Lung (tissue), 11 donors: ENCODE measurements at regions not wholly inside any gene's neighbourhood (a gene's known extent, or its start where the extent isn't known, plus 50 kb on each side); places are given as distances from the start of the nearest gene placed in this dataset.

ENCODE experiments used
- ATAC-seq: fragments of 200-7000 bp; cut with Tn5 transposase; one replicate; pipeline ENCODE4 v1.9.1; 2020; ENCODE audit warnings: moderate number of reproducible peaks; ENCODE audit not compliant: insufficient read depth, low FRiP score
- DNase-seq, 3 donors: peaks; one replicate each; pipeline ENCODE4 v3.0.0-alpha.2; 2013 to 2017
- H3K27ac ChIP-seq, 2 donors: one replicate each; pipeline ENCODE4 v1.5.1; 2013; ENCODE audit warnings: mild to moderate bottlenecking in 2 of 2, moderate library complexity in 2 of 2, control low read depth in 1 of 2, inconsistent platforms in 1 of 2, low read depth in 1 of 2, low read length in 1 of 2
- H3K27me3 ChIP-seq, 3 donors: one replicate each; pipeline ENCODE4 v1.5.1; 2013; ENCODE audit warnings: low read length in 2 of 3; ENCODE audit not compliant: control insufficient read depth in 3 of 3, insufficient read depth in 3 of 3
- H3K36me3 ChIP-seq, 4 donors: one replicate each; pipeline ENCODE4 v1.5.1; 2013; ENCODE audit warnings: low read length in 4 of 4, mild to moderate bottlenecking in 1 of 4, moderate library complexity in 1 of 4; ENCODE audit not compliant: control insufficient read depth in 4 of 4, insufficient read depth in 4 of 4
- H3K4me1 ChIP-seq, 5 donors: one replicate each; pipeline ENCODE4 v1.5.1; 2013; ENCODE audit warnings: low read length in 5 of 5, mild to moderate bottlenecking in 2 of 5, moderate library complexity in 1 of 5; ENCODE audit not compliant: control insufficient read depth in 5 of 5, insufficient read depth in 5 of 5
- H3K4me3 ChIP-seq: one replicate; pipeline ENCODE4 v1.5.1; 2013; ENCODE audit warnings: mild to moderate bottlenecking, control low read depth, moderate library complexity
- H3K9ac ChIP-seq, 2 donors: one replicate each; pipeline ENCODE4 v1.5.1; 2013; ENCODE audit warnings: low read length in 2 of 2, control low read depth in 1 of 2; ENCODE audit not compliant: insufficient read depth in 1 of 2
- H3K9me3 ChIP-seq, 4 donors: one replicate each; pipeline ENCODE4 v1.5.1; 2013; ENCODE audit warnings: low read length in 3 of 4, mild to moderate bottlenecking in 1 of 4, moderate library complexity in 1 of 4; ENCODE audit not compliant: control insufficient read depth in 4 of 4, insufficient read depth in 3 of 4
- CTCF ChIP-seq: IDR thresholded peaks from 2 replicates; pipeline ENCODE4 v1.5.1; 2012; ENCODE audit warnings: mild to moderate bottlenecking; ENCODE audit errors: control extremely low read depth, extremely low read depth
- WGBS, 2 donors: extraction: QIAGEN DNeasy Blood & Tissue Kit; methylation state at CpG; one replicate each; pipeline ENCODE4 v1.1.7; 2013; 5-methylcytosine and 5-hydroxymethylcytosine counted together
- donor health status: control.
- donor health status: control.
- donor health status: Bipolar disorder and iron deficiency.
- donor health status: healthy.
- donor health status: DM: yes; HTN: yes; CAD: no.

DNA sequence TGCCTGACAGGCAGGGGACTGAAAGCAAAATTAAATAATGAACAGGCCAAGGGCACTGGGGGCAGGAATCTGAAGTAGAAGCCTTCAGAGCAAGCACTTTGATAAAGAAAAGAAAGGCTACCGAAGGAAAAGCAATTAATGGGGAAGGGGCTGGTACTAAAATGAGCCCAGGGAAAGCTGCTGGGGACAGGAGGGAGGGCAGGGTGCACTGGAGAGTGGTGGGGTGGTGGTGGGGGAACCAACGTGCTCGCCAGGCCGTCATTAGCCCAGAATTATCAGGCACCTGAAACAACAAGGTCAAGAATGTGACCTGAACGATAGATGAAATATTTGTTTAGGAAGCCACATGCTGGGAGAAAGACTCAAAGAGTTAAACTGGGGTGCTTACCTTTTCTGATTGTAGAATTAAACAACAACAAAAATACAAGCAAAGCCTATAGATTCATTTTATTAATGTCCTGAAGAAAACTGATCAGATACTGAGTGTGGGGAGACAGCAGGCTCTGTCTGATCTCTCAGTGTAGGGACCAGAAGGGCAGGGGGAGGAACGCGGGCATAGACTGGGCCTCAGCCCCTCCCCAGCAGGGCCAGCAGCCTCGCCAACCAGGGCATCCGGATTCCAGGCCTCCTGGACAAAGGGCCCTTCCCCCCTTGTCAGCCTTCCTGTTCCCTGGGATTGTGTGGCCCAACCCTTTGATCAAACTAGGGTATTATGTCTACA lies 239.7 kb upstream of the KLF3 start:
- no peaks in the 10 kb centered on the region for H3K36me3 ChIP-seq
- H3K4me3 ChIP-seq: no peak overlapping the region
- peaks cover 0 to 6% (median 1%) of the 10 kb centered on the region in 5 donors for H3K4me1 ChIP-seq
- no peak overlapping the region for H3K9ac ChIP-seq
- TF ChIP-seq CTCF: no peak
- DNase-seq (peak in 2 of 3 donors; percentile 22 to 37), ATAC-seq (peak; percentile 41)
- WGBS, 2 donors: 61 to 81% methylated on average over 9 of the region's 9 CpGs
- no peak overlapping the region for H3K27ac ChIP-seq
- peaks cover 0 to 2% (median 0%) of the 10 kb centered on the region in 4 donors for H3K9me3 ChIP-seq
- H3K27me3 ChIP-seq: no peaks in the 10 kb centered on the region

DNA sequence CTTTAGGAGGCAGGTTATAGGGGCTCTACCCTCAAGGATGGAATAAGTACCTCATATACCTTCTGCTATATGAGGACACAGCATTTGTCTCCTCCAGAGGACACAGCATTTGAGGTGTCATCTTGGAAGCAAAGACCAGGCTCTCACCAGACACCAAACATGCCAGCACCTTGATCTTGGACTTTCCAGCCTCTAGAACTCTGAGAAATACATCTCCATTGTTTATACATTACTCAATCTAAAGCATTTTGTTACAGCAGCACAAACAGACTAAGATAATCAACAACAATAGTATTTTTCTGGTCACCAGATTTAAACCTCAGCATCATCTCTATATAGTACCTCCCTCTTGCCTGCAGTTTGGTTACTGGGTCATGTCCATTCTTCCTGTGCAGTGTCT lies 237.5 kb upstream of the KLF3 start:
- no peaks in the 10 kb centered on the region for H3K9me3 ChIP-seq
- H3K9ac ChIP-seq: no peak overlapping the region
- TF ChIP-seq CTCF: no peak
- H3K4me1 ChIP-seq: peaks cover 0 to 6% (median 1%) of the 10 kb centered on the region in 5 donors
- no peak overlapping the region for H3K27ac ChIP-seq
- no peaks in the 10 kb centered on the region for H3K27me3 ChIP-seq
- no peaks in the 10 kb centered on the region for H3K36me3 ChIP-seq
- ATAC-seq (no peak), DNase-seq (no peak)
- H3K4me3 ChIP-seq: no peak overlapping the region

DNA sequence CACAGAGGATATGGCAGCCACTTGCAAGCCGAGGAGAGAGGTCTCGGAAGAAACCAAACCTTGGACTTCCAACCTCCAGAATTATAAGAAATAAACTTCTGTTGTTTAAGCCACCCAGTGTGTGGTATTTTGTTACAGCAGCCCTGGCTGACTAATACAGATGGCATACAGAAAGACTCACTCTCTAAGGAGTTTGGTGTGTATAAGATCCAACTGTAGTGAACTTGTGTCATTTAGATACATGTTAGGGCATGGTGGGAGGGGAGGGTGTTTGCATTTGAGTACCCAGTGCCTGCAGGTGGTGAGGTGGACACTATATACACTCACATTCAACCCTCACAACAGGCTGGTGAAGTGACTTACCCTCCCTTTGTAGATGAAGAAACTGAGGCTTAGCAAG lies 233.2 kb upstream of the KLF3 start:
- no peaks in the 10 kb centered on the region for H3K27me3 ChIP-seq
- TF ChIP-seq CTCF: no peak
- no peak overlapping the region for H3K27ac ChIP-seq
- H3K9ac ChIP-seq: no peak overlapping the region
- no peaks in the 10 kb centered on the region for H3K9me3 ChIP-seq
- no peak for DNase-seq
- H3K4me1 ChIP-seq: no peaks in the 10 kb centered on the region
- WGBS, 2 donors: 95 to 97% methylated on average over 2 of the region's 2 CpGs
- no peak overlapping the region for H3K4me3 ChIP-seq
- no peaks in the 10 kb centered on the region for H3K36me3 ChIP-seq
- no peak for ATAC-seq
